NCI-H1694 treated with DMSO at 0.1 percent for 48 hours (cell line): ENCODE measurements at regions not wholly inside any gene's neighbourhood (a gene's known extent, or its start where the extent isn't known, plus 50 kb on each side); places are given as distances from the start of the nearest gene placed in this dataset.
"Not testable (repeated sequence)": the region's sequence is repeated elsewhere in the genome, so short reads cannot be mapped to it uniquely, and the experiment has no call there.

Source experiments
- DNase-seq: peaks from one replicate; lab custom pipeline; 2025; lab: John Stamatoyannopoulos, UW

DNA sequence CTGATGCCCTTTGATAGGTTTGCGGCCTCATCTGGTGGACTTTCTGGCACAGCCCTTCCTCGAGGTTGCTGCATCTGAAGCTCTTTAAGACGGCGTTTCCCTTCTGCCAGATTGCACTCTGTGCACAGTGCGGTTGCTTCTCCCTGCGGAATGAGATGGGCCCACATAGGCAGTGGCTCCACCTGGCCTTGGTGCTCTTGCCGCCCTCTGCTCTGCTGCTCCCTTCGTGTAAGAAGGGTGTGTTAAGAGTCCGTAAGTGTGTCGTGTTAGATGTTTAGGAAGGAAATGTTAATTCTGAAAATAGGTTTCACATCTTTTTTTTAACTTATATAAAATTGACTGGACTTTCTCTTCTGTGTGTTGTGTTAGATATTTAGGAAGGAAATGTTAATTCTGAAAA lies 240.3 kb downstream of the RTP5 start:
- DNase-seq: not testable (repeated sequence)

DNA sequence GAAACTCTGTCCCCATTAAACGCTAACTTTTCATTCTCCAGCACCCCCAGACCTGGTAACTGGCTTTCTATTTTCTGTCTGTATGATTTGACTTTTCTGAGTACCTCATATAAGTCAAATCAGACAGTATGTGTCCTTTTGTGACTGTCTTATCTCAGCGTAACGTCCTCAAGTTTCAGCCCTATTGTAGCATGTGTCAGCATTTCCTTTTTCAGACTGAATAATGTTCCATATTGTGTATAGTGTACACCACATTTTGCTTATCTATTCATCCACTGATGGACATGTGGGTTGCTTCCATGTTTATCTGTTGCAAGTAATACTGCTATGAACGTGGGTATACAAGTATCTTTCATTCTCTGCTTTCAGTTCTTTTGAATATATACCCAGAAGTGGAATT lies 242.4 kb downstream of the RTP5 start:
- DNase-seq: not testable (repeated sequence)

- DNase-seq: not testable (repeated sequence)
These were observed 244.0 kb downstream of the RTP5 start for GRCh38 chr2:242113492-242113891.

- DNase-seq: not testable (repeated sequence)
These were observed 247.1 kb downstream of the RTP5 start for GRCh38 chr2:242116676-242117075.

GRCh38 chr2:242117305-242117704 lies 247.8 kb downstream of the RTP5 start:
- not testable (repeated sequence) for DNase-seq

- DNase-seq: not testable (repeated sequence)
These were observed 250.2 kb downstream of the RTP5 start for GRCh38 chr2:242119682-242120081.

DNA sequence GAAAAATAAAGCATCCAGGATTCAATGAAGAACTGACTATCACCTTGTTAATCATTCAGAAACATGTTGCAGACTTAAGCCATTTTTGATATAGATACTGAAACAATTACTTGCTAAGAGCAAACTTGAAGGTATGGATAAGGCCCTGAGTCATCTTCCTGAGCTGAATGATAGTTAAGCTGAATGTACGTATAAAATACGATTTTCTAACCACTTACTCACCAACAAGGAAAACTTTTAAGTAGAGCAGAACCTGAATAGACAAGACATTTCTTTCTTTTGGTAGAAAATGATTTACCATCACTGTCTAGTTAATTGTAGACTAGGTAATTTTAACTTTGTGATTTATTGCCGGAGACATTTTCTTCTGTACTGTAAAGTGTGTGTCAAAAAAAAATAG lies 261.2 kb downstream of the RTP5 start:
- not testable (repeated sequence) for DNase-seq

- not testable (repeated sequence) for DNase-seq
These were observed 290.4 kb downstream of the RTP5 start for GRCh38 chr2:242159921-242160320.

GRCh38 chr2:242165115-242165514 lies 295.6 kb downstream of the RTP5 start:
- DNase-seq: not testable (repeated sequence)

- DNase-seq: not testable (repeated sequence)
These were observed 301.8 kb downstream of the RTP5 start for GRCh38 chr2:242171290-242171689.
